ENCODE measurements at regions not wholly inside any gene's neighbourhood (a gene's known extent, or its start where the extent isn't known, plus 50 kb on each side); places are given as distances from the start of the nearest gene placed in this dataset.

DNA sequence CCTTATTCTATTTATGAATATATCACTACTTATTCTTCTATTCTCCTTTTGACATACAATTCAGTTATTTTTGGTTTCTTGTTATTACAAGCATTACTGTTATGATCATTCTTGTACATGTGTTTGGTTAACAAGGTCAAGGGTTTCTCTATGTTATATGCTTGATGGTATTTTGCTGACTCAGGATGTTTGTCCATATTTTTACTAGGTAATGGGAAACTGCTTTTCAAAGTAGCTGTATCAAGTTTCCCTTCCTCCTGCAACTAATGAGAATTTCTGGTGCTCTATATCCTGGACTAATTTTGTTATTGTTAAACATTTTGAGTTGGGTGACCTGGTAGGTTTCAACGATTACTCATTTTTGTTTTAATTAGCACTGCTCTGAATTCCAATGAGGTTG is 841.0 kb downstream of the OTOL1 start:
- POLR2A ChIA-PET: no interaction called here
- Histone ChIP-seq H4K20me1 (ENCODE audit: control insufficient read depth, insufficient read depth) (no peaks in the 10 kb centered on the region), H3K27ac (ENCODE audit: control insufficient read depth, insufficient read depth) (no peak overlapping the region), H3K4me2 (ENCODE audit: control insufficient read depth, insufficient read depth) (no peak overlapping the region), H3K9me3 (replicated peaks; ENCODE audit: control insufficient read depth, insufficient read depth, low read length) (no peaks in the 10 kb centered on the region), H3K4me3 (no peak overlapping the region), H3K27me3 (replicated peaks in 1 of 2; ENCODE audit: control insufficient read depth in 2 of 2, insufficient read depth in 2 of 2, low read length in 1 of 2) (no peaks in the 10 kb centered on the region), H2AFZ (ENCODE audit: control insufficient read depth, low read depth, low read length) (no peak overlapping the region), H3K79me2 (ENCODE audit: control insufficient read depth, insufficient read depth, low read length) (no peaks in the 10 kb centered on the region), H3K36me3 (ENCODE audit: control insufficient read depth in 2 of 2, insufficient read depth in 2 of 2, low read length in 1 of 2) (no peaks in the 10 kb centered on the region), H3K4me1 (ENCODE audit: control insufficient read depth, insufficient read depth, low read length) (no peaks in the 10 kb centered on the region), H3K9ac (ENCODE audit: control insufficient read depth, insufficient read depth, low read length) (no peak overlapping the region)
- SMC1A ChIA-PET (ENCODE audit: uncharacterized antibody, unreplicated experiment): no interaction called here
- BruUV-seq (replicated peaks): no TSS peak
- in situ Hi-C loops (cut with MboI) (no loop called here), intact Hi-C loops (cut with micrococcal nuclease; ENCODE audit: unreplicated experiment) (no loop called here)
- TF ChIP-seq JUNB (IDR thresholded peaks at IDR 0.05): no peak
- TF ChIP-seq YBX1 (IDR thresholded peaks at IDR 0.05): no peak
- TF ChIP-seq BHLHE40 (IDR thresholded peaks at IDR 0.05; ENCODE audit: borderline replicate concordance in 1 of 2, low read depth in 2 of 2, low read length in 1 of 2): no peak
- TF ChIP-seq, protein P1, sequence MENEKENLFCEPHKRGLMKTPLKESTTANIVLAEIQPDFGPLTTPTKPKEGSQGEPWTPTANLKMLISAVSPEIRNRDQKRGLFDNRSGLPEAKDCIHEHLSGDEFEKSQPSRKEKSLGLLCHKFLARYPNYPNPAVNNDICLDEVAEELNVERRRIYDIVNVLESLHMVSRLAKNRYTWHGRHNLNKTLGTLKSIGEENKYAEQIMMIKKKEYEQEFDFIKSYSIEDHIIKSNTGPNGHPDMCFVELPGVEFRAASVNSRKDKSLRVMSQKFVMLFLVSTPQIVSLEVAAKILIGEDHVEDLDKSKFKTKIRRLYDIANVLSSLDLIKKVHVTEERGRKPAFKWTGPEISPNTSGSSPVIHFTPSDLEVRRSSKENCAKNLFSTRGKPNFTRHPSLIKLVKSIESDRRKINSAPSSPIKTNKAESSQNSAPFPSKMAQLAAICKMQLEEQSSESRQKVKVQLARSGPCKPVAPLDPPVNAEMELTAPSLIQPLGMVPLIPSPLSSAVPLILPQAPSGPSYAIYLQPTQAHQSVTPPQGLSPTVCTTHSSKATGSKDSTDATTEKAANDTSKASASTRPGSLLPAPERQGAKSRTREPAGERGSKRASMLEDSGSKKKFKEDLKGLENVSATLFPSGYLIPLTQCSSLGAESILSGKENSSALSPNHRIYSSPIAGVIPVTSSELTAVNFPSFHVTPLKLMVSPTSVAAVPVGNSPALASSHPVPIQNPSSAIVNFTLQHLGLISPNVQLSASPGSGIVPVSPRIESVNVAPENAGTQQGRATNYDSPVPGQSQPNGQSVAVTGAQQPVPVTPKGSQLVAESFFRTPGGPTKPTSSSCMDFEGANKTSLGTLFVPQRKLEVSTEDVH (IDR thresholded peaks at IDR 0.05; ENCODE audit: low read depth, partially characterized antibody): no peak
- TF ChIP-seq, protein P2, sequence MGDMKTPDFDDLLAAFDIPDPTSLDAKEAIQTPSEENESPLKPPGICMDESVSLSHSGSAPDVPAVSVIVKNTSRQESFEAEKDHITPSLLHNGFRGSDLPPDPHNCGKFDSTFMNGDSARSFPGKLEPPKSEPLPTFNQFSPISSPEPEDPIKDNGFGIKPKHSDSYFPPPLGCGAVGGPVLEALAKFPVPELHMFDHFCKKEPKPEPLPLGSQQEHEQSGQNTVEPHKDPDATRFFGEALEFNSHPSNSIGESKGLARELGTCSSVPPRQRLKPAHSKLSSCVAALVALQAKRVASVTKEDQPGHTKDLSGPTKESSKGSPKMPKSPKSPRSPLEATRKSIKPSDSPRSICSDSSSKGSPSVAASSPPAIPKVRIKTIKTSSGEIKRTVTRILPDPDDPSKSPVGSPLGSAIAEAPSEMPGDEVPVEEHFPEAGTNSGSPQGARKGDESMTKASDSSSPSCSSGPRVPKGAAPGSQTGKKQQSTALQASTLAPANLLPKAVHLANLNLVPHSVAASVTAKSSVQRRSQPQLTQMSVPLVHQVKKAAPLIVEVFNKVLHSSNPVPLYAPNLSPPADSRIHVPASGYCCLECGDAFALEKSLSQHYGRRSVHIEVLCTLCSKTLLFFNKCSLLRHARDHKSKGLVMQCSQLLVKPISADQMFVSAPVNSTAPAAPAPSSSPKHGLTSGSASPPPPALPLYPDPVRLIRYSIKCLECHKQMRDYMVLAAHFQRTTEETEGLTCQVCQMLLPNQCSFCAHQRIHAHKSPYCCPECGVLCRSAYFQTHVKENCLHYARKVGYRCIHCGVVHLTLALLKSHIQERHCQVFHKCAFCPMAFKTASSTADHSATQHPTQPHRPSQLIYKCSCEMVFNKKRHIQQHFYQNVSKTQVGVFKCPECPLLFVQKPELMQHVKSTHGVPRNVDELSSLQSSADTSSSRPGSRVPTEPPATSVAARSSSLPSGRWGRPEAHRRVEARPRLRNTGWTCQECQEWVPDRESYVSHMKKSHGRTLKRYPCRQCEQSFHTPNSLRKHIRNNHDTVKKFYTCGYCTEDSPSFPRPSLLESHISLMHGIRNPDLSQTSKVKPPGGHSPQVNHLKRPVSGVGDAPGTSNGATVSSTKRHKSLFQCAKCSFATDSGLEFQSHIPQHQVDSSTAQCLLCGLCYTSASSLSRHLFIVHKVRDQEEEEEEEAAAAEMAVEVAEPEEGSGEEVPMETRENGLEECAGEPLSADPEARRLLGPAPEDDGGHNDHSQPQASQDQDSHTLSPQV (IDR thresholded peaks at IDR 0.05): no peak
- no peak for TF ChIP-seq GABPA (IDR thresholded peaks at IDR 0.05; ENCODE audit: low read depth)
- TF ChIP-seq IKZF2 (IDR thresholded peaks at IDR 0.05): no peak
- no peak for TF ChIP-seq ZNF217 (IDR thresholded peaks at IDR 0.05)
- TF ChIP-seq RAD51 (IDR thresholded peaks at IDR 0.05): no peak
- CTCF ChIA-PET: no interaction called here
- no peak for FAIRE-seq
- ATAC-seq: no peak
- RAD21 ChIA-PET (ENCODE audit: unreplicated experiment): no interaction called here
- WGBS (ENCODE audit: insufficient coverage, insufficient replicate concordance, low lambda C conversion rate, missing lambda C conversion rate): 44% methylated on average over 1 of the region's 1 CpG
- DNase-seq (ENCODE audit: low read depth, low spot score): no peak
